ENCODE measurements at regions not wholly inside any gene's neighbourhood (a gene's known extent, or its start where the extent isn't known, plus 50 kb on each side); places are given as distances from the start of the nearest gene placed in this dataset.

- DNase-seq, result no peak
These were observed 221.0 kb downstream of the OSR1 start for GRCh38 chr2:19137433-19137832.

- DNase-seq, result no peak
These were observed 225.5 kb downstream of the OSR1 start for GRCh38 chr2:19132967-19133366.

- no peak for DNase-seq
These were observed 226.6 kb downstream of the OSR1 start for GRCh38 chr2:19131871-19132270.

GRCh38 chr2:19128148-19128547 is 230.3 kb downstream of the OSR1 start:
- no peak for DNase-seq

GRCh38 chr2:19127616-19128015 is 230.8 kb downstream of the OSR1 start:
- no peak for DNase-seq

GRCh38 chr2:19125901-19126680 is 232.3 kb downstream of the OSR1 start:
- no peak for DNase-seq

- no peak for DNase-seq
These were observed 234.3 kb downstream of the OSR1 start for GRCh38 chr2:19124135-19124534.

GRCh38 chr2:19123556-19123955 is 234.9 kb downstream of the OSR1 start:
- DNase-seq, result no peak

- no peak for DNase-seq
These were observed 236.2 kb downstream of the OSR1 start for GRCh38 chr2:19122220-19122619.

- no peak for DNase-seq
These were observed 237.3 kb downstream of the OSR1 start for GRCh38 chr2:19120941-19121750.

- DNase-seq, result no peak
These were observed 238.2 kb downstream of the OSR1 start for GRCh38 chr2:19120181-19120580.

GRCh38 chr2:19119326-19120001 is 239.0 kb downstream of the OSR1 start:
- no peak for DNase-seq

- DNase-seq, result no peak
These were observed 241.5 kb downstream of the OSR1 start for GRCh38 chr2:19116918-19117317.

- no peak for DNase-seq
These were observed 243.6 kb downstream of the OSR1 start for GRCh38 chr2:19114754-19115231.

GRCh38 chr2:19114126-19114525 is 244.3 kb downstream of the OSR1 start:
- DNase-seq, result no peak

- DNase-seq, result no peak
These were observed 247.1 kb downstream of the OSR1 start for GRCh38 chr2:19111354-19111753.

- no peak for DNase-seq
These were observed 248.9 kb downstream of the OSR1 start for GRCh38 chr2:19109518-19109917.

- no peak for DNase-seq
These were observed 252.0 kb downstream of the OSR1 start for GRCh38 chr2:19106376-19106775.

GRCh38 chr2:19104503-19104902 is 253.9 kb downstream of the OSR1 start:
- no peak for DNase-seq

- no peak for DNase-seq
These were observed 255.6 kb downstream of the OSR1 start for GRCh38 chr2:19102696-19103423.

GRCh38 chr2:19101968-19102367 is 256.5 kb downstream of the OSR1 start:
- DNase-seq, result no peak

- no peak for DNase-seq
These were observed 257.9 kb downstream of the OSR1 start for GRCh38 chr2:19100570-19100969.
